CD4-positive, CD25-positive, alpha-beta regulatory T cell (primary cell): ENCODE measurements at regions not wholly inside any gene's neighbourhood (a gene's known extent, or its start where the extent isn't known, plus 50 kb on each side); places are given as distances from the start of the nearest gene placed in this dataset.

Source experiments
- ATAC-seq, 2 donors: fragments of 150-1000 bp; cut with Tn5 transposase; one replicate each; pipeline ENCODE4 v1.10.0; 2021; ENCODE audit warnings: low read depth in 2 of 2, moderate number of reproducible peaks in 2 of 2, moderate library complexity in 1 of 2
- DNase-seq, 3 donors: peaks; one replicate each; pipeline versions ENCODE4 v3.0.0 to v3.0.0-alpha.2; 2012 to 2022; ENCODE audit warnings: mixed read lengths in 1 of 3
- H3K27ac ChIP-seq: one replicate; pipeline ENCODE4 v1.7.0; 2013; ENCODE audit warnings: mild to moderate bottlenecking, low read length; ENCODE audit not compliant: insufficient read depth, poor library complexity, severe bottlenecking
- H3K27me3 ChIP-seq: one replicate; pipeline ENCODE4 v1.7.0; 2013; ENCODE audit warnings: low read length; ENCODE audit not compliant: control insufficient read depth, insufficient read depth
- H3K36me3 ChIP-seq: one replicate; pipeline ENCODE4 v1.7.0; 2013; ENCODE audit warnings: mild to moderate bottlenecking, low read length, moderate library complexity; ENCODE audit not compliant: control insufficient read depth, insufficient read depth
- H3K4me1 ChIP-seq: 2 replicates; pipeline ENCODE4 v1.7.0; 2013; ENCODE audit warnings: mild to moderate bottlenecking, low read length; ENCODE audit not compliant: insufficient read depth, control insufficient read depth, poor library complexity, severe bottlenecking
- H3K4me3 ChIP-seq: one replicate; pipeline ENCODE4 v1.7.0; 2013; ENCODE audit warnings: low read depth, mild to moderate bottlenecking, low read length, moderate library complexity
- H3K9me3 ChIP-seq, 2 experiments: 1 replicate in 1 of 2; 2 replicates in 1 of 2; pipeline ENCODE4 v1.7.0; 2013; ENCODE audit warnings: low read length in 2 of 2, mild to moderate bottlenecking in 1 of 2, moderate library complexity in 1 of 2; ENCODE audit not compliant: control insufficient read depth in 2 of 2
- H3K27ac Mint-ChIP-seq, 3 donors: one replicate each; pipeline ENCODE4 v1.8.0; 2020 to 2022; ENCODE audit warnings: mild to moderate bottlenecking in 3 of 3, mixed read lengths in 3 of 3, moderate library complexity in 2 of 3
- H3K27me3 Mint-ChIP-seq: one replicate; pipeline ENCODE4 v1.8.0; 2022; ENCODE audit warnings: mild to moderate bottlenecking, mixed read lengths
- H3K36me3 Mint-ChIP-seq: one replicate; pipeline ENCODE4 v1.8.0; 2020; ENCODE audit warnings: mixed read lengths
- H3K4me1 Mint-ChIP-seq, 4 donors: one replicate each; pipeline ENCODE4 v1.8.0; 2020 to 2022; ENCODE audit warnings: mixed read lengths in 4 of 4, mild to moderate bottlenecking in 1 of 4
- H3K4me3 Mint-ChIP-seq, 4 donors: one replicate each; pipeline ENCODE4 v1.8.0; 2020 to 2022; ENCODE audit warnings: mild to moderate bottlenecking in 4 of 4, mixed read lengths in 4 of 4, moderate library complexity in 3 of 4
- H3K9me3 Mint-ChIP-seq, 7 donors: one replicate each; pipeline ENCODE4 v1.8.0; 2020 to 2022; ENCODE audit warnings: mixed read lengths in 7 of 7, mild to moderate bottlenecking in 3 of 7, moderate library complexity in 2 of 7

GRCh38 chr14:97246648-97247047 lies 449.5 kb downstream of the VRK1 start:
- no peaks in the 10 kb centered on the region for H3K9me3 ChIP-seq
- H3K4me1 ChIP-seq, result no peaks in the 10 kb centered on the region
- ATAC-seq, result no peak
- H3K4me3 ChIP-seq, result no peak overlapping the region
- H3K9me3 Mint-ChIP-seq, result peaks cover 0 to 3% (median 0%) of the 10 kb centered on the region in 7 donors
- no peaks in the 10 kb centered on the region for H3K36me3 ChIP-seq
- H3K36me3 Mint-ChIP-seq, result no peaks in the 10 kb centered on the region
- no peak for DNase-seq
- no peak overlapping the region for H3K4me3 Mint-ChIP-seq
- H3K27ac ChIP-seq, result no peak overlapping the region
- peaks cover 0 to 12% (median 6%) of the 10 kb centered on the region in 4 donors for H3K4me1 Mint-ChIP-seq
- H3K27me3 ChIP-seq, result no peaks in the 10 kb centered on the region
- no peak overlapping the region for H3K27ac Mint-ChIP-seq
- peaks cover 29% of the 10 kb centered on the region for H3K27me3 Mint-ChIP-seq

GRCh38 chr14:97248973-97249372 lies 451.8 kb downstream of the VRK1 start:
- Histone ChIP-seq H3K36me3 (no peaks in the 10 kb centered on the region), H3K4me3 (no peak overlapping the region), H3K27me3 (peaks cover 5% of the 10 kb centered on the region), H3K27ac (no peak overlapping the region), H3K9me3 (no peaks in the 10 kb centered on the region), H3K4me1 (no peaks in the 10 kb centered on the region)
- DNase-seq (no peak), ATAC-seq (no peak)
- H3K36me3 Mint-ChIP-seq, result no peaks in the 10 kb centered on the region
- H3K9me3 Mint-ChIP-seq, result peaks cover 0 to 5% (median 0%) of the 10 kb centered on the region in 7 donors
- no peak overlapping the region for H3K27ac Mint-ChIP-seq
- no peak overlapping the region for H3K4me3 Mint-ChIP-seq
- peaks cover 5 to 23% (median 15%) of the 10 kb centered on the region in 4 donors for H3K4me1 Mint-ChIP-seq
- H3K27me3 Mint-ChIP-seq, result peaks cover 20% of the 10 kb centered on the region

GRCh38 chr14:97250931-97251330 lies 453.7 kb downstream of the VRK1 start:
- H3K27me3 ChIP-seq, result peaks cover 6% of the 10 kb centered on the region
- H3K9me3 ChIP-seq, result no peaks in the 10 kb centered on the region
- Mint-ChIP-seq H3K36me3 (no peaks in the 10 kb centered on the region), H3K27ac (peak overlapping the region in 2 of 3 donors; percentile 25 to 42), H3K9me3 (peaks cover 0 to 7% (median 0%) of the 10 kb centered on the region in 7 donors), H3K27me3 (peaks cover 20% of the 10 kb centered on the region), H3K4me1 (peaks cover 9 to 24% (median 16%) of the 10 kb centered on the region in 4 donors), H3K4me3 (peak overlapping the region in 1 of 4 donors; percentile 53)
- H3K4me3 ChIP-seq, result no peak overlapping the region
- no peak overlapping the region for H3K27ac ChIP-seq
- DNase-seq, result no peak
- no peaks in the 10 kb centered on the region for H3K36me3 ChIP-seq
- no peak for ATAC-seq
- no peaks in the 10 kb centered on the region for H3K4me1 ChIP-seq

- H3K27ac ChIP-seq, result no peak overlapping the region
- H3K4me1 Mint-ChIP-seq, result peaks cover 9 to 24% (median 16%) of the 10 kb centered on the region in 4 donors
- H3K4me1 ChIP-seq, result no peaks in the 10 kb centered on the region
- peak overlapping the region in 2 of 4 donors; percentile 17 to 24 for H3K4me3 Mint-ChIP-seq
- peak overlapping the region in 1 of 3 donors; percentile 45 for H3K27ac Mint-ChIP-seq
- peaks cover 6% of the 10 kb centered on the region for H3K27me3 ChIP-seq
- no peak overlapping the region for H3K4me3 ChIP-seq
- ATAC-seq (no peak), DNase-seq (peak in 1 of 3 donors; percentile 14)
- H3K9me3 Mint-ChIP-seq, result peaks cover 0 to 7% (median 0%) of the 10 kb centered on the region in 7 donors
- no peaks in the 10 kb centered on the region for H3K36me3 Mint-ChIP-seq
- no peaks in the 10 kb centered on the region for H3K36me3 ChIP-seq
- H3K27me3 Mint-ChIP-seq, result peaks cover 23% of the 10 kb centered on the region
- no peaks in the 10 kb centered on the region for H3K9me3 ChIP-seq
These were observed 454.4 kb downstream of the VRK1 start for GRCh38 chr14:97251491-97252155.

- Mint-ChIP-seq H3K27me3 (peaks cover 25% of the 10 kb centered on the region), H3K4me1 (peaks cover 9 to 24% (median 16%) of the 10 kb centered on the region in 4 donors), H3K27ac (no peak overlapping the region), H3K4me3 (no peak overlapping the region), H3K36me3 (no peaks in the 10 kb centered on the region), H3K9me3 (peaks cover 0 to 7% (median 0%) of the 10 kb centered on the region in 7 donors)
- Histone ChIP-seq H3K27ac (no peak overlapping the region), H3K9me3 (no peaks in the 10 kb centered on the region), H3K36me3 (no peaks in the 10 kb centered on the region), H3K4me3 (no peak overlapping the region), H3K4me1 (no peaks in the 10 kb centered on the region), H3K27me3 (peaks cover 6% of the 10 kb centered on the region)
- ATAC-seq (no peak), DNase-seq (peak in 1 of 3 donors; percentile 9)
These were observed 456.6 kb downstream of the VRK1 start for GRCh38 chr14:97253756-97254155.

- Mint-ChIP-seq H3K27me3 (peaks cover 9% of the 10 kb centered on the region), H3K36me3 (no peaks in the 10 kb centered on the region), H3K27ac (no peak overlapping the region), H3K4me1 (no peaks in the 10 kb centered on the region), H3K9me3 (peaks cover 0 to 6% (median 0%) of the 10 kb centered on the region in 7 donors), H3K4me3 (no peak overlapping the region)
- Histone ChIP-seq H3K4me1 (no peaks in the 10 kb centered on the region), H3K9me3 (no peaks in the 10 kb centered on the region), H3K36me3 (no peaks in the 10 kb centered on the region), H3K4me3 (no peak overlapping the region), H3K27me3 (peaks cover 6% of the 10 kb centered on the region), H3K27ac (no peak overlapping the region)
- no peak for ATAC-seq
- no peak for DNase-seq
These were observed 465.2 kb downstream of the VRK1 start for GRCh38 chr14:97262336-97262735.

- H3K36me3 Mint-ChIP-seq, result no peaks in the 10 kb centered on the region
- peaks cover 0 to 6% (median 0%) of the 10 kb centered on the region in 7 donors for H3K9me3 Mint-ChIP-seq
- Histone ChIP-seq H3K36me3 (no peaks in the 10 kb centered on the region), H3K4me1 (no peaks in the 10 kb centered on the region), H3K27ac (no peak overlapping the region), H3K4me3 (no peak overlapping the region), H3K27me3 (peaks cover 3% of the 10 kb centered on the region), H3K9me3 (no peaks in the 10 kb centered on the region)
- ATAC-seq (no peak), DNase-seq (no peak)
- H3K27me3 Mint-ChIP-seq, result no peaks in the 10 kb centered on the region
- no peak overlapping the region for H3K27ac Mint-ChIP-seq
- H3K4me1 Mint-ChIP-seq, result no peaks in the 10 kb centered on the region
- H3K4me3 Mint-ChIP-seq, result no peak overlapping the region
These were observed 467.5 kb downstream of the VRK1 start for GRCh38 chr14:97264516-97265230.
